ENCODE measurements at regions not wholly inside any gene's neighbourhood (a gene's known extent, or its start where the extent isn't known, plus 50 kb on each side); places are given as distances from the start of the nearest gene placed in this dataset.
"Not testable (repeated sequence)": the region's sequence is repeated elsewhere in the genome, so short reads cannot be mapped to it uniquely, and the experiment has no call there.

GRCh38 chr2:242117305-242117704 is 247.8 kb downstream of the RTP5 start:
- H3K27me3 Mint-ChIP-seq (ENCODE audit: low read depth); H3K27ac ChIP-seq (ENCODE audit: insufficient read length, low read depth, low read length); H3K9me3 Mint-ChIP-seq; H3K36me3 Mint-ChIP-seq (ENCODE audit: insufficient read depth in 1 of 3, low read depth in 3 of 3); H3K79me1 ChIP-seq (ENCODE audit: insufficient read depth, low read depth, low read length, poor library complexity, severe bottlenecking); H3K79me2 ChIP-seq (ENCODE audit: insufficient read depth, low read length); H3K23me2 ChIP-seq (ENCODE audit: insufficient read length, low read depth, low read length, poor library complexity, severe bottlenecking); H3K4me3 Mint-ChIP-seq; H4K8ac ChIP-seq (replicated peaks; ENCODE audit: insufficient read length, low read depth, low read length); H3K27me3 ChIP-seq (ENCODE audit: insufficient read depth, low read length); H4K91ac ChIP-seq (ENCODE audit: insufficient read length, low read depth, low read length); H3K23ac ChIP-seq (ENCODE audit: insufficient read length, low read depth, low read length); H2BK120ac ChIP-seq (ENCODE audit: low read depth, low read length, poor library complexity, severe bottlenecking); H3K18ac ChIP-seq (ENCODE audit: insufficient read length, low read depth, low read length); H3K14ac ChIP-seq (ENCODE audit: insufficient read depth, low read length); H3K4me1 Mint-ChIP-seq; H3K4me2 ChIP-seq (ENCODE audit: insufficient read depth, insufficient read length, low read length); H3K56ac ChIP-seq (ENCODE audit: insufficient read length, low read depth, low read length); H2BK15ac ChIP-seq (ENCODE audit: low read depth, low read length); H2BK12ac ChIP-seq (ENCODE audit: insufficient read length, low read depth, low read length); DNase-seq; H3K27ac Mint-ChIP-seq; H3K4me1 ChIP-seq (ENCODE audit: insufficient read depth, low read length); H3T11ph ChIP-seq (ENCODE audit: low read length); H2AK5ac ChIP-seq (ENCODE audit: insufficient read length, low read length); H3K9me3 ChIP-seq (ENCODE audit: control insufficient read depth, low read depth, low read length); H3K9ac ChIP-seq (ENCODE audit: extremely low read depth, insufficient read length, low read length); H2AFZ ChIP-seq (ENCODE audit: low read length); H4K5ac ChIP-seq (ENCODE audit: insufficient read length, low read depth, low read length); H2BK20ac ChIP-seq (ENCODE audit: low read depth, low read length, poor library complexity, severe bottlenecking); H4K20me1 ChIP-seq (ENCODE audit: control insufficient read depth, insufficient read depth, insufficient read length); H3K4ac ChIP-seq (ENCODE audit: low read depth, low read length); H2BK5ac ChIP-seq (ENCODE audit: insufficient read length, low read length): not testable (repeated sequence)
- no CpG with 5 or more reads among the region's 3 CpGs for whole genome bisulfite sequencing (ENCODE audit: extremely low coverage, insufficient read length, low lambda C conversion rate)

- DNase-seq; H3K23me2 ChIP-seq (ENCODE audit: insufficient read length, low read depth, low read length, poor library complexity, severe bottlenecking); H2BK15ac ChIP-seq (ENCODE audit: low read depth, low read length); H3K18ac ChIP-seq (ENCODE audit: insufficient read length, low read depth, low read length); H3K27ac ChIP-seq (ENCODE audit: insufficient read length, low read depth, low read length); H3K56ac ChIP-seq (ENCODE audit: insufficient read length, low read depth, low read length); H3K79me1 ChIP-seq (ENCODE audit: insufficient read depth, low read depth, low read length, poor library complexity, severe bottlenecking); H2BK12ac ChIP-seq (ENCODE audit: insufficient read length, low read depth, low read length); H2BK120ac ChIP-seq (ENCODE audit: low read depth, low read length, poor library complexity, severe bottlenecking); H4K20me1 ChIP-seq (ENCODE audit: control insufficient read depth, insufficient read depth, insufficient read length); H2BK5ac ChIP-seq (ENCODE audit: insufficient read length, low read length); H3K4ac ChIP-seq (ENCODE audit: low read depth, low read length); H3K4me2 ChIP-seq (ENCODE audit: insufficient read depth, insufficient read length, low read length); H3K27ac Mint-ChIP-seq; H3K14ac ChIP-seq (ENCODE audit: insufficient read depth, low read length); H3K4me1 Mint-ChIP-seq; H3K79me2 ChIP-seq (ENCODE audit: insufficient read depth, low read length); H3K9me3 ChIP-seq (ENCODE audit: control insufficient read depth, low read depth, low read length); H2AK5ac ChIP-seq (ENCODE audit: insufficient read length, low read length); H4K91ac ChIP-seq (ENCODE audit: insufficient read length, low read depth, low read length); H3K36me3 Mint-ChIP-seq (ENCODE audit: insufficient read depth in 1 of 3, low read depth in 3 of 3); H4K5ac ChIP-seq (ENCODE audit: insufficient read length, low read depth, low read length); H3T11ph ChIP-seq (ENCODE audit: low read length); H3K27me3 Mint-ChIP-seq (ENCODE audit: low read depth); H2BK20ac ChIP-seq (ENCODE audit: low read depth, low read length, poor library complexity, severe bottlenecking); H3K27me3 ChIP-seq (ENCODE audit: insufficient read depth, low read length); H3K4me3 Mint-ChIP-seq; H3K4me1 ChIP-seq (ENCODE audit: insufficient read depth, low read length); H2AFZ ChIP-seq (ENCODE audit: low read length); H3K23ac ChIP-seq (ENCODE audit: insufficient read length, low read depth, low read length); H3K9ac ChIP-seq (ENCODE audit: extremely low read depth, insufficient read length, low read length); H4K8ac ChIP-seq (replicated peaks; ENCODE audit: insufficient read length, low read depth, low read length); H3K9me3 Mint-ChIP-seq: not testable (repeated sequence)
- no CpG with 5 or more reads among the region's 5 CpGs for WGBS (ENCODE audit: extremely low coverage, insufficient read length, low lambda C conversion rate)
Measured at GRCh38 chr2:242119682-242120081, 250.2 kb downstream of the RTP5 start.
